ENCODE measurements at regions not wholly inside any gene's neighbourhood (a gene's known extent, or its start where the extent isn't known, plus 50 kb on each side); places are given as distances from the start of the nearest gene placed in this dataset.
A peak's percentile ranks its signal among the peaks of the same experiment; 100 is the strongest.

- DNase-seq (ENCODE audit: low read depth): no peak
Measured at GRCh38 chr5:71996789-71997188, 110.5 kb upstream of the MAP1B start.

GRCh38 chr5:71998746-71999145 lies 108.5 kb upstream of the MAP1B start:
- DNase-seq (ENCODE audit: low read depth): no peak

GRCh38 chr5:72000707-72001106 lies 106.6 kb upstream of the MAP1B start:
- DNase-seq (ENCODE audit: low read depth): no peak

- no peak for DNase-seq (ENCODE audit: low read depth)
Measured at GRCh38 chr5:72005671-72006070, 101.6 kb upstream of the MAP1B start.

GRCh38 chr5:72006361-72006760 lies 100.9 kb upstream of the MAP1B start:
- no peak for DNase-seq (ENCODE audit: low read depth)

GRCh38 chr5:72007336-72008111 lies 99.8 kb upstream of the MAP1B start:
- DNase-seq (ENCODE audit: low read depth): no peak

GRCh38 chr5:72009280-72009679 lies 98.0 kb upstream of the MAP1B start:
- DNase-seq (ENCODE audit: low read depth): no peak

- DNase-seq (ENCODE audit: low read depth): no peak
Measured at GRCh38 chr5:72010430-72010829, 96.8 kb upstream of the MAP1B start.

GRCh38 chr5:72012906-72013305 lies 94.4 kb upstream of the MAP1B start:
- DNase-seq (ENCODE audit: low read depth): no peak

GRCh38 chr5:72013766-72014624 lies 93.3 kb upstream of the MAP1B start:
- peak; percentile 53 for DNase-seq (ENCODE audit: low read depth)

- peak; percentile 95 for DNase-seq (ENCODE audit: low read depth)
Measured at GRCh38 chr5:72015103-72015548, 92.1 kb upstream of the MAP1B start.

GRCh38 chr5:72018143-72018803 lies 89.0 kb upstream of the MAP1B start:
- DNase-seq (ENCODE audit: low read depth): peak; percentile 14

GRCh38 chr5:72020161-72020983 lies 86.9 kb upstream of the MAP1B start:
- no peak for DNase-seq (ENCODE audit: low read depth)

- no peak for DNase-seq (ENCODE audit: low read depth)
Measured at GRCh38 chr5:72021651-72022357, 85.5 kb upstream of the MAP1B start.

GRCh38 chr5:72028382-72028781 lies 78.9 kb upstream of the MAP1B start:
- DNase-seq (ENCODE audit: low read depth): no peak

GRCh38 chr5:72030237-72030636 lies 77.0 kb upstream of the MAP1B start:
- DNase-seq (ENCODE audit: low read depth): no peak

- no peak for DNase-seq (ENCODE audit: low read depth)
Measured at GRCh38 chr5:72032788-72033187, 74.5 kb upstream of the MAP1B start.

- peak; percentile 45 for DNase-seq (ENCODE audit: low read depth)
Measured at GRCh38 chr5:72034770-72035169, 72.5 kb upstream of the MAP1B start.

GRCh38 chr5:72035831-72036230 lies 71.4 kb upstream of the MAP1B start:
- DNase-seq (ENCODE audit: low read depth): no peak

- DNase-seq (ENCODE audit: low read depth): peak; percentile 59
Measured at GRCh38 chr5:72036951-72037350, 70.3 kb upstream of the MAP1B start.

- DNase-seq (ENCODE audit: low read depth): no peak
Measured at GRCh38 chr5:72040513-72040912, 66.8 kb upstream of the MAP1B start.

Data from M059J (cell line).